NT2/D1 (cell line): ENCODE measurements at regions not wholly inside any gene's neighbourhood (a gene's known extent, or its start where the extent isn't known, plus 50 kb on each side); places are given as distances from the start of the nearest gene placed in this dataset.

Source experiments
- SUZ12 ChIP-seq: IDR thresholded peaks from 2 replicates; pipeline ENCODE4 v1.6.1; 2011; ENCODE audit not compliant: insufficient read length, insufficient read depth; ENCODE audit errors: extremely low read depth
- ZNF274 ChIP-seq: IDR thresholded peaks from 2 replicates; pipeline ENCODE4 v1.6.1; 2011; ENCODE audit warnings: mild to moderate bottlenecking, low read depth, low read length

GRCh38 chr10:91088300-91089140 is 131.9 kb upstream of the PCGF5 start:
- TF ChIP-seq ZNF274 (no peak), SUZ12 (no peak)
